GM12878 (cell line): ENCODE measurements at regions not wholly inside any gene's neighbourhood (a gene's known extent, or its start where the extent isn't known, plus 50 kb on each side); places are given as distances from the start of the nearest gene placed in this dataset.

Source experiments
- ATAC-seq: fragments of 200-7000 bp; cut with Tn5 transposase; 3 replicates; pipeline ENCODE4 v1.9.1; 2020; ENCODE audit warnings: mild to moderate bottlenecking, moderate library complexity
- BruUV-seq: library from RNA; stranded (reverse); fragments of 400-500 nt; replicated peaks from 2 replicates; lab custom pipeline; 2021; lab: Mats Ljungman, UMichigan
- CTCF ChIA-PET: fragments of 300-600 bp; sonication (Branson Sonifier 250); formaldehyde crosslinking; extraction: SDS; loops from one replicate; lab custom pipeline; 2021; ENCODE audit warnings: inconsistent platforms; lab: Yijun Ruan, JAX
- POLR2A ChIA-PET: fragments of 350-600 bp; formaldehyde crosslinking; extraction: SDS; loops from one replicate; lab custom pipeline; 2021; ENCODE audit warnings: inconsistent platforms; lab: Charles Lee
- RAD21 ChIA-PET: fragments of 300-600 bp; sonication (Branson Sonifier 250); formaldehyde crosslinking; loops from one replicate; lab custom pipeline; 2023; ENCODE audit warnings: antibody characterized with exemption; ENCODE audit not compliant: unreplicated experiment; lab: Charles Lee
- SMC1A ChIA-PET: fragments of 300-600 bp; sonication (Branson Sonifier 250); formaldehyde crosslinking; loops from one replicate; lab custom pipeline; 2023; ENCODE audit not compliant: unreplicated experiment, uncharacterized antibody; lab: Charles Lee
- DNase-seq: peaks from one replicate; pipeline ENCODE4 v3.0.0-alpha.2; 2011; ENCODE audit warnings: low read depth, low spot score
- FAIRE-seq: peaks from 3 replicates; lab custom pipeline; 2011; peaks lifted over from hg19 to GRCh38; lab: Jason Lieb, UNC
- H2AFZ ChIP-seq: 2 replicates; pipeline ENCODE4 v1.6.0; 2011; ENCODE audit warnings: low read depth, low read length, control low read depth; ENCODE audit not compliant: control insufficient read depth
- H3K27ac ChIP-seq: 2 replicates; pipeline ENCODE4 v1.5.1; 2011; ENCODE audit warnings: control low read depth; ENCODE audit not compliant: control insufficient read depth, insufficient read depth
- H3K27me3 ChIP-seq, 2 experiments: replicated peaks in 1 of 2; 2 replicates each; pipeline versions ENCODE4 v1.6.0 to v1.6.1; 2011; ENCODE audit warnings: low read length in 1 of 2; ENCODE audit not compliant: control insufficient read depth in 2 of 2, insufficient read depth in 2 of 2
- H3K36me3 ChIP-seq, 2 experiments: 2 replicates each; pipeline ENCODE4 v1.5.1; 2011; ENCODE audit warnings: low read length in 1 of 2; ENCODE audit not compliant: control insufficient read depth in 2 of 2, insufficient read depth in 2 of 2
- H3K4me1 ChIP-seq: 2 replicates; pipeline ENCODE4 v1.6.1; 2011; ENCODE audit warnings: mild to moderate bottlenecking, low read length, moderate library complexity, mixed read lengths; ENCODE audit not compliant: control insufficient read depth, insufficient read depth
- H3K4me2 ChIP-seq: 2 replicates; pipeline ENCODE4 v1.6.0; 2011; ENCODE audit warnings: control low read depth; ENCODE audit not compliant: control insufficient read depth, insufficient read depth
- H3K4me3 ChIP-seq: fragments of 200-600 bp; sonication (generic); 2 replicates; pipeline ENCODE4 v1.5.1; 2016
- H3K79me2 ChIP-seq: 2 replicates; pipeline ENCODE4 v1.6.0; 2011; ENCODE audit warnings: low read length; ENCODE audit not compliant: control insufficient read depth, insufficient read depth
- H3K9ac ChIP-seq: 2 replicates; pipeline ENCODE4 v1.8.0; 2011; ENCODE audit warnings: low read length, control low read depth, mixed read lengths; ENCODE audit not compliant: control insufficient read depth, insufficient read depth
- H3K9me3 ChIP-seq: replicated peaks from 3 replicates; pipeline ENCODE4 v1.5.1; 2011; ENCODE audit warnings: mild to moderate bottlenecking, low read length; ENCODE audit not compliant: control insufficient read depth, insufficient read depth
- H4K20me1 ChIP-seq: 2 replicates; pipeline ENCODE4 v1.6.0; 2011; ENCODE audit not compliant: control insufficient read depth, insufficient read depth
- FOXM1 ChIP-seq: IDR thresholded peaks from 2 replicates; pipeline ENCODE4 v1.6.1; 2012; ENCODE audit warnings: low read depth, mild to moderate bottlenecking, inconsistent platforms, low read length, moderate library complexity
- MEF2A ChIP-seq: IDR thresholded peaks from 2 replicates; pipeline ENCODE4 v1.6.1; 2011; ENCODE audit warnings: low read depth, mild to moderate bottlenecking, low read length, moderate library complexity; ENCODE audit not compliant: insufficient read depth
- NFIC ChIP-seq: IDR thresholded peaks from 2 replicates; pipeline ENCODE4 v1.6.1; 2012; ENCODE audit warnings: low read depth, mild to moderate bottlenecking, inconsistent platforms, low read length, moderate library complexity
- RB1 ChIP-seq: fragments of 450-650 bp; formaldehyde crosslinking; IDR thresholded peaks from 2 replicates; pipeline ENCODE4 v1.6.1; 2017; ENCODE audit warnings: mild to moderate bottlenecking, borderline replicate concordance
- RUNX3 ChIP-seq: IDR thresholded peaks from 2 replicates; pipeline ENCODE4 v1.6.1; 2012; ENCODE audit warnings: low read length, inconsistent platforms
- SIN3A ChIP-seq: IDR thresholded peaks from 2 replicates; pipeline ENCODE4 v1.6.1; 2012; ENCODE audit warnings: low read depth, low read length, improper control_type of control experiment
- SIX5 ChIP-seq: IDR thresholded peaks from 2 replicates; pipeline ENCODE4 v1.6.1; 2011; ENCODE audit warnings: mild to moderate bottlenecking, low read depth, low read length, moderate library complexity; ENCODE audit not compliant: severe bottlenecking
- SMARCA5 ChIP-seq: fragments of 450-650 bp; IDR thresholded peaks from 2 replicates; pipeline ENCODE4 v1.6.1; 2017; ENCODE audit warnings: mild to moderate bottlenecking
- ZSCAN29 ChIP-seq: fragments of 450-650 bp; IDR thresholded peaks from 2 replicates; pipeline ENCODE4 v1.6.1; 2017; ENCODE audit warnings: mild to moderate bottlenecking, moderate library complexity
- WGBS: methylation state at CpG from one replicate; pipeline ENCODE4 v1.1.6; 2016; ENCODE audit warnings: low lambda C conversion rate; ENCODE audit not compliant: insufficient replicate concordance, insufficient coverage; ENCODE audit errors: missing lambda C conversion rate; 5-methylcytosine and 5-hydroxymethylcytosine counted together
- in situ Hi-C: fragments of 300-500 bp; cut with MboI; formaldehyde crosslinking; loops from 9 replicates; pipeline ENCODE4 v1.14.3; 2018; ENCODE audit warnings: mixed read lengths
- intact Hi-C: fragments of 100-400 bp; cut with micrococcal nuclease; formaldehyde crosslinking; loops from one replicate; pipeline ENCODE4 v1.14.2; 2022; ENCODE audit not compliant: unreplicated experiment
- TF ChIP-seq, protein P1 (sequence below): fragments of 450-650 bp; IDR thresholded peaks from 2 replicates; pipeline ENCODE4 v1.6.1; 2016; ENCODE audit warnings: mild to moderate bottlenecking

DNA sequence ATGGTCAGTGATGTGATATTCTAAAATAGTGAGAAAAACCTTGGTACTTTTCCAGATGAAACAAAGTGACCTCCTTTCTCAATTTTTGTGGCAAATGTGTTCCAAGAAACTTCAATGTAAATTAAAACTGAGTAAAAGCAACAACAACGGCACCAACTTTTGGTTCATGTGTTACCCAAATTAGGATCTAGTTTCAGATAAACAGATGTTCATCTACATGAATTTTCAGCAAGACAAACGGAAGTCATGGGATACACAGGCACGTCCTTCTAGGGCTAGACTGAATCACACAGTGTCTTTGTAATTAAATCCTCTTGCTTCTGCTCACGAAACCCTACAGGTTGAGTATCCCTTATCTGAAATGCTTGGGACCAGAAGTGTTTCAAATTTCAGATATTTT, 915.2 kb downstream of the TFAP2A start:
- no peak for ATAC-seq
- Histone ChIP-seq H3K36me3 (no peaks in the 10 kb centered on the region), H3K4me3 (no peak overlapping the region), H3K27ac (no peak overlapping the region), H2AFZ (no peak overlapping the region; the same call in 1 of the 2 replicates), H4K20me1 (no peaks in the 10 kb centered on the region), H3K4me2 (no peak overlapping the region), H3K79me2 (no peaks in the 10 kb centered on the region), H3K9ac (no peak overlapping the region), H3K27me3 (no peaks in the 10 kb centered on the region), H3K9me3 (no peaks in the 10 kb centered on the region; the same call in 2 of the 3 replicates), H3K4me1 (no peaks in the 10 kb centered on the region)
- POLR2A ChIA-PET = no interaction called here
- intact Hi-C loops (no loop called here), in situ Hi-C loops (no loop called here)
- BruUV-seq = no TSS peak
- no peak for DNase-seq
- TF ChIP-seq, protein P1, sequence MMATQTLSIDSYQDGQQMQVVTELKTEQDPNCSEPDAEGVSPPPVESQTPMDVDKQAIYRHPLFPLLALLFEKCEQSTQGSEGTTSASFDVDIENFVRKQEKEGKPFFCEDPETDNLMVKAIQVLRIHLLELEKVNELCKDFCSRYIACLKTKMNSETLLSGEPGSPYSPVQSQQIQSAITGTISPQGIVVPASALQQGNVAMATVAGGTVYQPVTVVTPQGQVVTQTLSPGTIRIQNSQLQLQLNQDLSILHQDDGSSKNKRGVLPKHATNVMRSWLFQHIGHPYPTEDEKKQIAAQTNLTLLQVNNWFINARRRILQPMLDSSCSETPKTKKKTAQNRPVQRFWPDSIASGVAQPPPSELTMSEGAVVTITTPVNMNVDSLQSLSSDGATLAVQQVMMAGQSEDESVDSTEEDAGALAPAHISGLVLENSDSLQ = no peak
- TF ChIP-seq NFIC (peak; percentile 51; the same call in 1 of the 2 replicates), SIN3A (no peak), SMARCA5 (no peak), RUNX3 (peak; percentile 39; the same call in 1 of the 2 replicates), SIX5 (no peak), ZSCAN29 (no peak), RB1 (no peak), FOXM1 (peak; percentile 41; the same call in 1 of the 2 replicates), MEF2A (0 out of 2 replicates have a peak, but pooled peaks have one; percentile 30)
- RAD21 ChIA-PET = no interaction called here
- SMC1A ChIA-PET = interaction anchor here (0.9 kb wide), 1 partner anchor 35 kb away, joined by 3 read pairs; no protein-coding TSS in a partner anchor
- CTCF ChIA-PET = no interaction called here
- FAIRE-seq = no peak
- WGBS = 0% methylated on average over 4 of the region's 4 CpGs
